H1 (cell line): ENCODE measurements at regions not wholly inside any gene's neighbourhood (a gene's known extent, or its start where the extent isn't known, plus 50 kb on each side); places are given as distances from the start of the nearest gene placed in this dataset.

ENCODE experiments used
- RAD21 ChIP-seq, 2 experiments: IDR thresholded peaks in 1 of 2; conservative IDR thresholded peaks in 1 of 2; 2 replicates each; pipeline ENCODE4 v1.6.1; 2011; ENCODE audit warnings: low read depth in 2 of 2, low read length in 2 of 2, improper control_type of control experiment in 1 of 2, inconsistent platforms in 1 of 2, mild to moderate bottlenecking in 1 of 2, moderate library complexity in 1 of 2
- TF ChIP-seq, protein P1 (sequence below): fragments of 300-600 bp; sonication (generic); IDR thresholded peaks from 2 replicates; pipeline ENCODE4 v1.7.1; 2012; ENCODE audit warnings: low read length, moderate library complexity, mild to moderate bottlenecking, inconsistent platforms; ENCODE audit not compliant: insufficient replicate concordance

DNA sequence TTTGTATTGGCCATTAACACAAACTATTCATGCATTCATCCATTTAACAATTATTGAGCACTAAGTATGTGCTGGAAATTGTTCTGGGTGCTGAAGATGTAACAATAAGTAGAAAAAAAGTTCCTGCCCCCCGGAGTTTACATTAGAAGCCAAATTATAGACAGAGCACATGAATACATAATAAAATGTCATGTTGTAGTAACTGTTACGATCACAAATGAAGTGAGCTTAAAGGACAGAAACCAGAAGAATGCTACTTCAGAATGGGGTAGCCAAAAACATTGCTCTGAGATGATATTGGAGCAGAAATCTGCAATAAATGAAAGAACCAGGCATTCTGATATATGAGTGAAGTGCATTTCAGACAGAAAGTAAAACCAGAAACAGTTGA is 256.0 kb upstream of the SETBP1 start (continued):
- TF ChIP-seq, protein P1, sequence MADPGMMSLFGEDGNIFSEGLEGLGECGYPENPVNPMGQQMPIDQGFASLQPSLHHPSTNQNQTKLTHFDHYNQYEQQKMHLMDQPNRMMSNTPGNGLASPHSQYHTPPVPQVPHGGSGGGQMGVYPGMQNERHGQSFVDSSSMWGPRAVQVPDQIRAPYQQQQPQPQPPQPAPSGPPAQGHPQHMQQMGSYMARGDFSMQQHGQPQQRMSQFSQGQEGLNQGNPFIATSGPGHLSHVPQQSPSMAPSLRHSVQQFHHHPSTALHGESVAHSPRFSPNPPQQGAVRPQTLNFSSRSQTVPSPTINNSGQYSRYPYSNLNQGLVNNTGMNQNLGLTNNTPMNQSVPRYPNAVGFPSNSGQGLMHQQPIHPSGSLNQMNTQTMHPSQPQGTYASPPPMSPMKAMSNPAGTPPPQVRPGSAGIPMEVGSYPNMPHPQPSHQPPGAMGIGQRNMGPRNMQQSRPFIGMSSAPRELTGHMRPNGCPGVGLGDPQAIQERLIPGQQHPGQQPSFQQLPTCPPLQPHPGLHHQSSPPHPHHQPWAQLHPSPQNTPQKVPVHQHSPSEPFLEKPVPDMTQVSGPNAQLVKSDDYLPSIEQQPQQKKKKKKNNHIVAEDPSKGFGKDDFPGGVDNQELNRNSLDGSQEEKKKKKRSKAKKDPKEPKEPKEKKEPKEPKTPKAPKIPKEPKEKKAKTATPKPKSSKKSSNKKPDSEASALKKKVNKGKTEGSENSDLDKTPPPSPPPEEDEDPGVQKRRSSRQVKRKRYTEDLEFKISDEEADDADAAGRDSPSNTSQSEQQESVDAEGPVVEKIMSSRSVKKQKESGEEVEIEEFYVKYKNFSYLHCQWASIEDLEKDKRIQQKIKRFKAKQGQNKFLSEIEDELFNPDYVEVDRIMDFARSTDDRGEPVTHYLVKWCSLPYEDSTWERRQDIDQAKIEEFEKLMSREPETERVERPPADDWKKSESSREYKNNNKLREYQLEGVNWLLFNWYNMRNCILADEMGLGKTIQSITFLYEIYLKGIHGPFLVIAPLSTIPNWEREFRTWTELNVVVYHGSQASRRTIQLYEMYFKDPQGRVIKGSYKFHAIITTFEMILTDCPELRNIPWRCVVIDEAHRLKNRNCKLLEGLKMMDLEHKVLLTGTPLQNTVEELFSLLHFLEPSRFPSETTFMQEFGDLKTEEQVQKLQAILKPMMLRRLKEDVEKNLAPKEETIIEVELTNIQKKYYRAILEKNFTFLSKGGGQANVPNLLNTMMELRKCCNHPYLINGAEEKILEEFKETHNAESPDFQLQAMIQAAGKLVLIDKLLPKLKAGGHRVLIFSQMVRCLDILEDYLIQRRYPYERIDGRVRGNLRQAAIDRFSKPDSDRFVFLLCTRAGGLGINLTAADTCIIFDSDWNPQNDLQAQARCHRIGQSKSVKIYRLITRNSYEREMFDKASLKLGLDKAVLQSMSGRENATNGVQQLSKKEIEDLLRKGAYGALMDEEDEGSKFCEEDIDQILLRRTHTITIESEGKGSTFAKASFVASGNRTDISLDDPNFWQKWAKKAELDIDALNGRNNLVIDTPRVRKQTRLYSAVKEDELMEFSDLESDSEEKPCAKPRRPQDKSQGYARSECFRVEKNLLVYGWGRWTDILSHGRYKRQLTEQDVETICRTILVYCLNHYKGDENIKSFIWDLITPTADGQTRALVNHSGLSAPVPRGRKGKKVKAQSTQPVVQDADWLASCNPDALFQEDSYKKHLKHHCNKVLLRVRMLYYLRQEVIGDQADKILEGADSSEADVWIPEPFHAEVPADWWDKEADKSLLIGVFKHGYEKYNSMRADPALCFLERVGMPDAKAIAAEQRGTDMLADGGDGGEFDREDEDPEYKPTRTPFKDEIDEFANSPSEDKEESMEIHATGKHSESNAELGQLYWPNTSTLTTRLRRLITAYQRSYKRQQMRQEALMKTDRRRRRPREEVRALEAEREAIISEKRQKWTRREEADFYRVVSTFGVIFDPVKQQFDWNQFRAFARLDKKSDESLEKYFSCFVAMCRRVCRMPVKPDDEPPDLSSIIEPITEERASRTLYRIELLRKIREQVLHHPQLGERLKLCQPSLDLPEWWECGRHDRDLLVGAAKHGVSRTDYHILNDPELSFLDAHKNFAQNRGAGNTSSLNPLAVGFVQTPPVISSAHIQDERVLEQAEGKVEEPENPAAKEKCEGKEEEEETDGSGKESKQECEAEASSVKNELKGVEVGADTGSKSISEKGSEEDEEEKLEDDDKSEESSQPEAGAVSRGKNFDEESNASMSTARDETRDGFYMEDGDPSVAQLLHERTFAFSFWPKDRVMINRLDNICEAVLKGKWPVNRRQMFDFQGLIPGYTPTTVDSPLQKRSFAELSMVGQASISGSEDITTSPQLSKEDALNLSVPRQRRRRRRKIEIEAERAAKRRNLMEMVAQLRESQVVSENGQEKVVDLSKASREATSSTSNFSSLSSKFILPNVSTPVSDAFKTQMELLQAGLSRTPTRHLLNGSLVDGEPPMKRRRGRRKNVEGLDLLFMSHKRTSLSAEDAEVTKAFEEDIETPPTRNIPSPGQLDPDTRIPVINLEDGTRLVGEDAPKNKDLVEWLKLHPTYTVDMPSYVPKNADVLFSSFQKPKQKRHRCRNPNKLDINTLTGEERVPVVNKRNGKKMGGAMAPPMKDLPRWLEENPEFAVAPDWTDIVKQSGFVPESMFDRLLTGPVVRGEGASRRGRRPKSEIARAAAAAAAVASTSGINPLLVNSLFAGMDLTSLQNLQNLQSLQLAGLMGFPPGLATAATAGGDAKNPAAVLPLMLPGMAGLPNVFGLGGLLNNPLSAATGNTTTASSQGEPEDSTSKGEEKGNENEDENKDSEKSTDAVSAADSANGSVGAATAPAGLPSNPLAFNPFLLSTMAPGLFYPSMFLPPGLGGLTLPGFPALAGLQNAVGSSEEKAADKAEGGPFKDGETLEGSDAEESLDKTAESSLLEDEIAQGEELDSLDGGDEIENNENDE, result no peak
- TF ChIP-seq RAD21 (IDR thresholded peaks at IDR 0.05 in 1 of 2, conservative IDR thresholded peaks at IDR 0.05 in 1 of 2; ENCODE audit: low read depth in 2 of 2, low read length in 2 of 2), result no peak
